ENCODE measurements at regions not wholly inside any gene's neighbourhood (a gene's known extent, or its start where the extent isn't known, plus 50 kb on each side); places are given as distances from the start of the nearest gene placed in this dataset.

DNA sequence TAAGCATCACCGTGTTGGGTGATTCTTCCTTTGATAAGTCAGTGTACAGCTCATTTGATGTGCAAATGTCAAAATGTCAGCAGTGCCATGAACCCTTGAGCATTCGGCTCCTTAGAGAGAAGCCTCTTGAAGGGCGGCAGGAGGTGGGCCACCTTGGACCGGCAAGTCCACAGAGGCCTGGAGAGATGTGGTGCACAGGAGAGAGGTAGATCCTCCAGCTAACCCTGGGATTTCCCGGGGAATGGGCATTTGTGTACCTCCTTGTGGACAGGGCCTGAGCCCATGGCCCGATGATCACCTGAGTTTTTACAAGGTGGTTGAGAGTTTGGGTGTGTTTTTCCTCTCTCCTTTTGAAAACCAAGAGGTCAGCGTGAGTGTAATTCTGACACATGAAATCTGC is 133.2 kb upstream of the RCN1 start:
- TF ChIP-seq, protein P1, sequence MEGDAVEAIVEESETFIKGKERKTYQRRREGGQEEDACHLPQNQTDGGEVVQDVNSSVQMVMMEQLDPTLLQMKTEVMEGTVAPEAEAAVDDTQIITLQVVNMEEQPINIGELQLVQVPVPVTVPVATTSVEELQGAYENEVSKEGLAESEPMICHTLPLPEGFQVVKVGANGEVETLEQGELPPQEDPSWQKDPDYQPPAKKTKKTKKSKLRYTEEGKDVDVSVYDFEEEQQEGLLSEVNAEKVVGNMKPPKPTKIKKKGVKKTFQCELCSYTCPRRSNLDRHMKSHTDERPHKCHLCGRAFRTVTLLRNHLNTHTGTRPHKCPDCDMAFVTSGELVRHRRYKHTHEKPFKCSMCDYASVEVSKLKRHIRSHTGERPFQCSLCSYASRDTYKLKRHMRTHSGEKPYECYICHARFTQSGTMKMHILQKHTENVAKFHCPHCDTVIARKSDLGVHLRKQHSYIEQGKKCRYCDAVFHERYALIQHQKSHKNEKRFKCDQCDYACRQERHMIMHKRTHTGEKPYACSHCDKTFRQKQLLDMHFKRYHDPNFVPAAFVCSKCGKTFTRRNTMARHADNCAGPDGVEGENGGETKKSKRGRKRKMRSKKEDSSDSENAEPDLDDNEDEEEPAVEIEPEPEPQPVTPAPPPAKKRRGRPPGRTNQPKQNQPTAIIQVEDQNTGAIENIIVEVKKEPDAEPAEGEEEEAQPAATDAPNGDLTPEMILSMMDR (IDR thresholded peaks at IDR 0.05), result no peak
- no peak for TF ChIP-seq POLR2A (IDR thresholded peaks at IDR 0.05)

Measured in Peyer's patch (tissue), 4 donors.